UCSD-AML1 (cell line): ENCODE measurements at regions not wholly inside any gene's neighbourhood (a gene's known extent, or its start where the extent isn't known, plus 50 kb on each side); places are given as distances from the start of the nearest gene placed in this dataset.

Experiments
- DNase-seq: peaks from one replicate; lab custom pipeline; 2025; ENCODE audit not compliant: unreplicated experiment; lab: John Stamatoyannopoulos, UW

GRCh38 chr20:24378661-24379483 is 90.6 kb upstream of the SYNDIG1 start:
- DNase-seq: no peak

- no peak for DNase-seq
Observed at GRCh38 chr20:24376311-24377099, 92.9 kb upstream of the SYNDIG1 start.

GRCh38 chr20:24373372-24373771 is 96.1 kb upstream of the SYNDIG1 start:
- no peak for DNase-seq

- no peak for DNase-seq
Observed at GRCh38 chr20:24370911-24371695, 98.3 kb upstream of the SYNDIG1 start.

GRCh38 chr20:24370249-24370648 is 99.2 kb upstream of the SYNDIG1 start:
- no peak for DNase-seq

GRCh38 chr20:24368253-24368652 is 101.2 kb upstream of the SYNDIG1 start:
- DNase-seq: no peak

- no peak for DNase-seq
Observed at GRCh38 chr20:24366336-24367004, 103.0 kb upstream of the SYNDIG1 start.

GRCh38 chr20:24365670-24366069 is 103.8 kb upstream of the SYNDIG1 start:
- DNase-seq: no peak

GRCh38 chr20:24364482-24364881 is 104.9 kb upstream of the SYNDIG1 start:
- DNase-seq: no peak

- no peak for DNase-seq
Observed at GRCh38 chr20:24363031-24363430, 106.4 kb upstream of the SYNDIG1 start.

- no peak for DNase-seq
Observed at GRCh38 chr20:24362080-24362479, 107.3 kb upstream of the SYNDIG1 start.

GRCh38 chr20:24361541-24361940 is 107.9 kb upstream of the SYNDIG1 start:
- DNase-seq: no peak

GRCh38 chr20:24360531-24360930 is 108.9 kb upstream of the SYNDIG1 start:
- DNase-seq: no peak

GRCh38 chr20:24359321-24360027 is 110.0 kb upstream of the SYNDIG1 start:
- peak; percentile 31 for DNase-seq

- DNase-seq: no peak
Observed at GRCh38 chr20:24357931-24358330, 111.5 kb upstream of the SYNDIG1 start.

GRCh38 chr20:24357177-24357576 is 112.3 kb upstream of the SYNDIG1 start:
- DNase-seq: no peak

- no peak for DNase-seq
Observed at GRCh38 chr20:24353135-24353690, 116.2 kb upstream of the SYNDIG1 start.

GRCh38 chr20:24350923-24351368 is 118.5 kb upstream of the SYNDIG1 start:
- DNase-seq: no peak

- no peak for DNase-seq
Observed at GRCh38 chr20:24341781-24342180, 127.6 kb upstream of the SYNDIG1 start.

GRCh38 chr20:24340933-24341332 is 128.5 kb upstream of the SYNDIG1 start:
- DNase-seq: no peak
